Activated T-helper 9 cell treated with anti-CD3 and anti-CD28 coated beads, Interleukin-2, amount 50 U/mL, for 16 hours (primary cell): ENCODE measurements at regions not wholly inside any gene's neighbourhood (a gene's known extent, or its start where the extent isn't known, plus 50 kb on each side); places are given as distances from the start of the nearest gene placed in this dataset.
"Not testable (repeated sequence)": the region's sequence is repeated elsewhere in the genome, so short reads cannot be mapped to it uniquely, and the experiment has no call there.

ENCODE experiments used
- DNase-seq: peaks from one replicate; pipeline ENCODE4 v3.0.0-alpha.2; 2020; ENCODE audit warnings: low read depth

DNA sequence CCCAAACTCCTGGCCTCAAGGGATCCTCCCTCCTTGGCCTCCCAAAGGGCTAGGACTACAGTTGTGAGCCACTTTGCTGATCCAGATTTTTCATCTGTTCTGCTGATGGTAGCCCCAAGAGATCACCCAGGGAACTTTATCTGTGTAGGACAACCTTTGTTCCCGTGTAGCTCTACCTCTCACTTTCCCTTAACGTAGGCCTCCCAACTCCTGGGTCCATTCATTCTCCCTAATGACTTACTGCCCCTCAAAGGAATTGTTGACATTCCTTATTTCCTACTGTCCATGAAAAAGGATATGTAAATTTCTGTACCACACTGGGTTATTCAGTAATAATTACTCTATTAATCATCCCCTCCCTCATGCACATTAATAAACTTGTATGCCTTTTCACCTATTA, 51.0 kb upstream of the PHF24 start:
- DNase-seq = no peak

DNA sequence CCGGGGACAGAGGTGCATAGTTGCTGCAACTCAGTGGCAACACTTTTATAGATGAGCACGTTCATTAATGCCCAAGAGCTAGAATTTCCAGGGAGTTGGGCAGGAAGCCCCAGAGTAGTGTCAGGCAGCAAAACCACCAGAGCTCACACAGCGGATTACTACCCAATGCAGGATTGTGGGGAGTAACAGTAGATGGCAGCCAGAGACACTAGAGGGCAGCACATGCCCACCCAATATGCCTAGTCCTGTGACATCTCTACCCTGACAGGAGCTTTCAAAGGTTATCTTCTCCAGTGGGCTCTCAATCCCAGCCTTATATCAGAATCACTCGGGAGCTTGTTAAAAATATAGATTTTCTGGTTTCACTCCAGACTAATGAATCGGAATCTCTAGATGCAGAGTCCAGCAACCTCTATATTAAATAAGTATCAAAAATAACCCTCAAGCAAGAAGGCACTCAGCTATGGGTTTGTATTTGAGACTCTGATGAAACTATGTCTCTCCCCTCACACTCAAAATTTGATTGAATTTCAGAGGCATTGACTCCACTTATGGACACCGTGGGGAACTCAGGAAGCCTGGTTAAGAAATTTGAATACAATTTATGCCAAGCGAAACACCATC, 58.4 kb upstream of the PHF24 start:
- DNase-seq = peak; percentile 61

DNA sequence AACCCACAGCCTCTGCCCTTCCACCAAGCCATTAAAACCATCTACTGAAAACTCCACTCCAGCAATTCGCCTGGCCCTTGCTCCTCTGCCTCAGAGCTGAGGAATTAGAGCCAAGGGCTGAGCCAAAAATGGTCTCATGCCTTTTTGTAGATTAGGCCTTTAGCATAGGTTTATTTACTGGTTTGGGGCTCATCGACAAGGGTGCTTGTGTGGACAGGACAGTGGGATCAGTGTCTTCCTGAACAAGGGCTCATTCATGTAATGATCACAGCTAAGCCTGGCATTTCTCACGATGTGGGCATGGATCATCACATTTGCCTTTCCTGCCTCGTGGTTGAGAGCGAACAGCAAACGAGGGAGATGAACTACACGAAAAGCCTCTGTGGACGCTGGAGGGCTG, 59.2 kb upstream of the PHF24 start:
- no peak for DNase-seq

DNA sequence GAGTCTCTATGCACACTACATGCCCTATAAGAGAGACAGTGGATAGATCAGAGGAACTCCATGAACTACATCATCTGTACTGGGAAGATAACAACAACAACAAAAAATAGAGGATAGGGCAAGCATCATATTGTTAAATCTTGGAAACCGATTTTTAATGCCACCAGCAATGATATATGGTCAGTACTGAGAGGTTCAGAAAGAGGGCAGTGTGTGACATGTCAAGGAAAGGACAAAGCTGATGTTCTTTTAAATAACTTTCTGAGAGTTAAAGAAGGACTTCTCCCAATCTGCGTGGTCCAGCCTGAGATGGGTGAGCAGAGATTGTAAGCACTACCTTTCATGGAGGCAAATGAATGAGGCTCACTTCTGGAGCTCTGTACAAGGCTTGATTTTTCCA, 62.0 kb upstream of the PHF24 start:
- DNase-seq = no peak

DNA sequence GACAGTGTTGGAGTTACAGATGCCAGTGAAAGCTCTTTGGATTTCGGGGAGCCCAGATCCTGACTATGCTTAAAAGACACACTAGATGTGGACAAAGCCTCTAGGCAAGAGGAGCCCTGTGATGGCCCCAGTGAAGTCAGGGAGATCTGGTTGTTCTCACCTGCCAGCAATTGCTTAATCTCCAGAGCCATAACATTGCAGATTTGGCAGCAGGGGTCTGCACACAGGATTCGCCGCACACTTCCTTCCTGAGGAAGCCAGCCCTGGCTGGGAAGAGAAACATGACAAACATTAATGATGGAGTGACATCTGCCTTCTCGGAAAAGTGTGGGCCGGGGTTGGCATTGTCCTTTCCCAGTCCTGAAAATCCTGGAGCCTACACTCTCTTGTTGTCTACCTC, 65.2 kb upstream of the PHF24 start:
- DNase-seq = no peak

DNA sequence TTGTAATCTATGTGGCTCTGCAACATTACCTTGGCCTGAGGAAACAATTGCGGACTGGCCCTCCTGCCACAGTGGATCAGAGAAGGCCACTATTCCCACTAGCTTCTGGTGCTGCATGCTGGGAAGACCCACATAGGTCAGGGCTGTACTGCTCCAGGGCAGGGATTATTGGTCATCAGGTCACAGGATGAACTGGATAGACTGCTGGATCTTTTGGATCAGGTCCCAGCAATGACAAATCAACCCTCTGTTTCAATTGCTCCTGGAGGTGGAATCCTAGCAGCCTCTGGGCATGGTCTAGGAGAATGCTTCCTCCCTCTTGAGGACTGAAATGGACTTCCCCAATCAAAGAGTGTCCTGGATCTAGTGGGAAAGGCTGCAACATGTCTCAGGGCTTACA, 66.7 kb upstream of the PHF24 start:
- no peak for DNase-seq

DNA sequence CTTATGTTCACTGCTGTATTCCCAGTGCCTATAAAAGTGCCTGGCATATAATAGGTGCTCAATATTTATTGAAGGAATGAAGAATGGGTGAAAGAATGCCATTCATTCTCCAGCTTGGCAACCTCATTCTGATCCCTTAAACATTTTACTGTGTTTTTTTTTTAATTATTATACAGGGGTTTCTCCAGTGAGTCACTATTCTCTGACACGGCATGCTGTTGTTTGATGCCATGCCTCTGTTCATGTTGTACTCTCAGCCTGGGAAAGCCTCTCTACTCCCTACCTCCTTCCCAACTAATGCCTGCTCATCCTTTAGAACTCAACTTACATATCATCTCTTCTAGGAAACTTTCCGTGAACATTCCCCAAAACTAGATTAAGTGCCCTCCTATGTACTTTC, 70.2 kb upstream of the PHF24 start:
- DNase-seq = no peak

DNA sequence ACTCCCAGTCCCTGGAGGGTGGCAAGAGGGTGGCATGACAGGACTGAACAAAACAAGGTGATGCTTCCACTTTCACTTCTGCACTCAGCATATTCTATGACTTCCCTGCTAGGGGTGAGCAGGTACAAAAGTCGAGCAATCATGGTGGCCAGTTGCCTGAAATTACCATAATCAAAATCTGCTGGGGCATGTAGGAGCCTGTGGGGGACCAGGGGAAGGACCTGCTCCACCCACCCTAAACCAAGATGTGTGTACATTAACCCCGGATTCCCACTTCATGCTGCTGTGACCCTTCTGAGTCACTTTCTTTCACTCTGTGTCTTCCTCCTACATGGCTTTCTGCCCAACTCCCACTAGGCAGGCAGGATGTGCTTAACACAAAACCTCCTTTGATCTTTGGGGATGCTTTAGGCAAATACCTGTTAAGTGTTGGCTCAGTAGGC, 73.3 kb upstream of the PHF24 start:
- DNase-seq = peak; percentile 5

DNA sequence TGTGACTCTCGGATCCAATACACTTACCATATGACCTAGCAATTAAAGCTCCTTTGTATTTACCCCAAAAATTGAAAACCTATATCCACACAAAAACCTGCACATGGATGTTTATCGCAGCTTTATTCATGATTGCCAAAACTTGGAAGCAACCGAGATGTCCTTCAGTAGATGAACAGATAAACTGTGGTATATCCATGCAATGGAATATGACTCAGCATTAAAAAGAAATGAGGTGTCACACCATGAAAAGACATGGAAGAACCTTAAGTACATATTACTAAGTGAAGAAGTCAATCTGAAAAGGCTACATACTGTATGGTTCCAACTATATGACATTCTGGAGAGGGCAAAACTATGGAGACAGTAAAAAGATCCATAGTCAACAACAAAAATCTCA, 82.0 kb upstream of the PHF24 start:
- DNase-seq = no peak

DNA sequence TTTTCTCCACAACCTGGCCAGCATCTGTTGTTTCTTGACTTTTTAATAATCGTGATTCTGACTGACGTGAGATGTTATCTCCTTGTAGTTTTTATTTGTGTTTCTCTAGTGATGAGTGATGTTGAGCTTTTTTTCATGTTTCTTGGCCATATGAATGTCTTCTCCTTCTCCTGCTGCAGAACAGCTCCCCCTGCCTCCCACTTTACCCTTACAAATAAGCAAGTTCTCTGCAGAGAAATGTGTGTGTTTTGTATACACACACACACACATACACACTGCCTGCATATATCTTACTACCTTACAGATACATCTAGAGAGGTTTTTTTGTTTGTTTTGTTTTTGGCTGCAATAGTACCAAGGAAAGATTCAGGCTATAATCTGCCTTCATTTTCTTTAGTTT, 88.7 kb upstream of the PHF24 start:
- DNase-seq = no peak

DNA sequence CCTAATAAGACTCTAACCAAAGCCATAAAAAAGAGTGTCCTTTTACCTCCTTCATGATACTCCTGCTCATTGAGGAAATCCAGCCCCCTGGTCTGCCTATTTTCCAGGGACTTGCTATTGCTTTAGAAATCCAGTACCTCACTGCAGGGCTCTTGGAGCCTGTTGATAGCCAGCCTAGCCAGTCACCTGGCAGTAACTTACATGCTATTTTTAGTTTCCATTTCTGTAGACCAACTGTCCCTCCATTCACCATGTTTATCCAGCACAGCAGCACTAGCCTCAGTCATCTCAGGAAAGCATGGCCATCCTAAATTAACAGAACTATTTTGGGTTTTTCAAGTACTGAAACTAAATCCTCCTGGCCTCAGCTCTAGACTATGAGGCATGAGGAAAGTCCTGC, 91.5 kb upstream of the PHF24 start:
- no peak for DNase-seq

DNA sequence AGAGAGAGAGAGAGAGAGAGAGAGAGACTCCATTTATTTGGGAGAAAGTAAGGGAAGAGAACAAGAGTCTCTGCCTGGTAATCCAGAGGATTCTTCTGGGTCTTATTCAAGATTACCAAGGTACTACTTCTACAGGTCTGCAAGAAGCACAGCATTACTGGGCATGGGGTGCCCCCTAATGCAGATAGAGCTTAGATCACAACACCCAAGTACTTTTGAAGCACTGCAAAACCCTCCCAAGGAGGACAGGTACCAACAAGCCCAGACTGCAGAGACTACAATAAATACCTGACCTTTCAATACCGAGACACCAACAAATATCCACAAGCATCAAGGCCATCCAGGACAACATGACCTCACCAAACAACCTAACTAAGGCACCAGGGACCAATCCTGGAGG, 94.7 kb upstream of the PHF24 start:
- no peak for DNase-seq

DNA sequence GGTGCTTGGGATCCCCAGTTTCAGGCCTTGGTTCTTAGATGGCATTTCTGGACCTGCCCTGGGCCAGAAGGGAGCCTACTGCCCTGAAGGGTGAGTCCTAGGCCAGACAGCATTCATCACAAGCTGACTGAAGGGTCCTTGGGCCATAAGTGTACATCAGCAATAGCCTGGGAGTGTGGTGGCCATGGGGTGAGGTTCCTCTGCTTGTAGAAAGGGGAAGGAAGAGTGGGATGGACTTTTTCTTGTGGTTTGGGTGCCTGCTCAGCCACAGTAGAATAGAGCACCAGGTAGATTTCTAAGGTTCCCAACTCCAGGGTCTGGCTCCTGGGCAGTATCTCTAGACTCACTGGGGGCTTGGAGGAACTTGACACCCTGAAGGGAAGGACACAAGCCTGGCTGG, 95.2 kb upstream of the PHF24 start:
- no peak for DNase-seq

DNA sequence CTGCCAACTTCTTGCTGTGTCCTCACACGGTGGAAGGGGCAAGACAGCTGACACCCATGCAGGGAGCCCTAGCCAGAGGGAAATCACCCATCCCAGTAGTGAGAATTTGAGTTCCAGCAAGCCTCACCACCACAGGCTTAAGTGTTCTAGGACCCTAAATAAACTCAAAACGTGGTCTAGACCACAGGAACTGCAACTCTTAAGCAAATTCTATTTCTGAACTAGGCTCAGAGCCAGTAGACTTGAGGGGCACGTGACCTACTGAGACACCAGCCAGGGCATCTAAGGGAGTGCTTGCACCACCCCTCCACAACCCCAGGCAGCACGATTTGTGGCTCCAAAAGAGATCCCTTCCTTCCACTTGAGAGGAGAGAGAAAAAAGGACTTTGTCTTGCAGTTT, 96.0 kb upstream of the PHF24 start:
- no peak for DNase-seq

DNA sequence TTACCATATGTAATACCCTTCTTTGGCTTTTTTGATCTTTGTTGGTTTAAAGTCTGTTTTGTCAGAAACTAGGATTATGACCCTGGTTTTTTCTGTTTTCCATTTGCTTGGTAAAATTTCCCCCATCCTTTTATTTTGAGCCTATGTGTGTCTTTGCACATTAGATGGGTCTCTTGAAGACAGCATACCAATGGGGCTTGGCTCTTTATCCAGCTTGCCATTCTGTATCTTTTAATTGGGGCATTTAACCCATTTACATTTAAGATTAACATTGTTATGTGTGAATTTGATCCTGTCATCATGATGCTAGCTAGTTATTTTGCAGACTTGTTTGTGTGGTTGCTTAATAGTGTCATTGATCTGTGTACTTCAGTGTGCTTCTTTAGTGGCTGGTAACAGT, 103.1 kb upstream of the PHF24 start:
- not testable (repeated sequence) for DNase-seq

DNA sequence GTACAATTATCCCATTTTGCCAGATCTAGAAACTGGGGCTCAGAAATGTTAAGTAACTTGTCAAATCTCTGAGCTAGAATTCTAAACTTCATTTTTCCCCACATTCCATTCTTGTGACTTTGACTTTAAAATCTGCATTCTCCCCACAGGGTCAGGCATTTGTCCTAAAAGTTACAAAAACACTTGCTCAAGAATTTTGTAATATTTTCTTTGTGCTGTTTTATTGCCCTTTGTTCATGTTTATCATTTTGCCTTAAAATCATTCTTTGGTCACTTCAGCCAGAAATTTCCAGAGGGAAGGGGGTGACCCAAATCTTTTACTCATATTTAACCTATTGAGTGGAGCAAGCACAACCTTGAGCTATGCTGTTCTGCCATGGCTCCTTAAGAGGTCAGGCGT, 120.1 kb upstream of the CCL21 start:
- no peak for DNase-seq

DNA sequence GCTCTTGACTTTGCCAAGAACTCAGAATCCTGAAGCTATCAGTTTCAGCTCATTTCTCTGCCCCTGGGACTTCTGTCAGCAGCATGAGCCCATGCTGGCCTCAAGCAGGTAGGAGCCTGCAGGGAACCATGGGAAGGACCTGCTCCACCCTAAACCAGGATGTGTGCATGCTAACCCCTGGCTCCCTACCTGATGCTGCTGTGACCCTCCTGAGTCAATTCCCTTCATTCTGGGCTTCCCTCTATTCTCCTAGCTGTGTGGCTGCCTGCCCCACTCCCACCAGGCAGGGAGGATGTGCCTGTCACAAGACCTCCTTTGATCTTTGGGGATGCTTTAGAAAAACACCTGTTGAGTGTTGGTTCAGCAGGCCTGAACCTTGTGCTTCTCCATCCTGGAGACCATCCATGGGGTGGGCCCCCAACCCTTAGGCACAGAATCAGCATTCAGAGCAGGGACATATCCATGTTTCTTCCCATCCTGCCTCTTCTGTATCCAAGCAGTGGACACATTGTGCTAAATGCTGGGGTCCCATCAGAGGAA, 117.1 kb upstream of the CCL21 start:
- DNase-seq = no peak

DNA sequence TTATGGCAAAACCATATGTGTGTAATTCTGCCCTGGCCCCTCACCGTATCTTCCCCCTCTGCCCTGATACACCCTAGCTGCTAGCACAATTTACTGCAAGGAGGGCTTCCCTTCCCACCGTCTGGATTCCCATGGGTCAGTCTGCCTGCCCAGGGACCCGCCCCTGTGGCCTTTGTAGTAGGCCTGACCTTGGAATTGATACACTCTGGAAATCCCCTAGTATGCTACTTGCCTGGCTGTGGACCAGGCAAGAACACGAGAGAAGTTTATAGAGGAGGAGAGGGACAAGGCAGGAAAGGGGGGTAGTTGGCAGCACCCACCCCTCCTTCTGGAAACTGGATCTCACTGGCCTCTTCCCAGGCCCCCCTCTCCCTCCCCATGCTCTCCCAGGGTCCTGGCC, 115.8 kb upstream of the CCL21 start:
- DNase-seq = no peak

DNA sequence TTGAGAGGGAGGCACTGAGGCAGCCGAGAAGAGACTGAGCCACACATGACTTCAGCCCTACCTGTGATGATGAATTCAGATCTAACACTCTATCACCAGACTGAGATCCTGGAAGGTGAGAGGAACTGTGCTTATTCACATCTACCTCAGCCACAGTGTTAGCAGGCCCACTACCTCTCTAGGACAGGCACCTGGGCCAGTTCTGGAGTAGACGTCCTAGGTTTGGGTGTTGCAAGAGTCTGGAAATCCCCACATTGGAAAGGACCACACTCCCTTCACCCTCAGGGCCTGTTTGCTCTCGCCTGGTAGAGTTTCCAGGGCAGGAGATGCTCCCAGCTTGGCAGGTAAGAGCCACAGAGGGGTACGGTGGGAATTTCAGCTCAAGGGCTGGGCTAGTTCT, 113.8 kb upstream of the CCL21 start:
- no peak for DNase-seq

DNA sequence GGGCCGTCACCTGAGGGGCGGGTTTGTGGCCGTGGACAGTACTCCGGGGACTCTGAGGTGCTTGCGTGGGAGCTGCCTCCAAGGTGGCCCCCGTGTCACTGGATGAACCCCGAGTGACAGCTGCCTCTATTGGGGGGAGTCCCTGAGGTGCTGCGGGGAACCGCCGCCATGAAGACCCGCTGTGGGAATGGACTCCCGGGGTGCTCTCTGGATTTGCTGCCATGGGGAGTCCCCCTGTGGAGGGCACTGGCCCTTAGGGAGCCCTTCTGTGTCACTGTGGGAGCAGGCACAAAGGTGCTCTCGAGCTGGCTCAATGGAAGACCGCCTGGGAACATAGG, 100.2 kb upstream of the CCL21 start:
- DNase-seq = no peak

DNA sequence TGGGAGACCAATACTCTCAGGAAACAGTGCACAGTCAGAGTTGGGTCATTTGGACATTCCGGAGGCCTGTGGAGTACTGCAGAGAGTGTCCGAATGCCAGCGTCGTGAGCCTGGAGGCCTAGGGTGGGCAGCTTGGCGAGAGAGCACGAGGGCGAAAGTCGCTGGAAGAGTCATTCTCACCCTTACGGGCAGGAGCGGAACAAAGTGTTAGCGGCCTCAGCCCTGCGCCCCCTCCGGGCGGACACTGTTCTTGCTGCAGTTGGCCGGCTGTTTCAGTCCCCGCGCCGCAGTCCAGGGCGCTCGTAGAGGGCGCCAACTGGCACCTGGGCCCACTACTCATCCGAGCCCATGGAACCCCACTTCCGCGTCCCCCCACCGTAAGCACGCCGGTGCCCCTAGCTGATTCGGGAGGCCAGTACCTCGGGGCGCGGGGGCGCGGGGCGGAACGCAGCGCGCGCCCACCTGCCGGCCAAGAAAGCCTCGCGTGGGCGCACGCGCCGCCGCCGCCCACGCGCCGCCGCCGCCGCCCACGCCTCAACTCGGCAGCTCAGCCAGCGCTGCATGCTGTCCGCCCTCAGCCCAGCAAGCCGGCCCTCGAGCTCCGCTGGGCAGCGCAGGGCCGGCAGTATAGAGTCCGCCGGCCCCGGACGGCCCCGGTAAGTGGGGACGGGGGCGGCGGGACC, 99.7 kb upstream of the CCL21 start:
- no peak for DNase-seq

DNA sequence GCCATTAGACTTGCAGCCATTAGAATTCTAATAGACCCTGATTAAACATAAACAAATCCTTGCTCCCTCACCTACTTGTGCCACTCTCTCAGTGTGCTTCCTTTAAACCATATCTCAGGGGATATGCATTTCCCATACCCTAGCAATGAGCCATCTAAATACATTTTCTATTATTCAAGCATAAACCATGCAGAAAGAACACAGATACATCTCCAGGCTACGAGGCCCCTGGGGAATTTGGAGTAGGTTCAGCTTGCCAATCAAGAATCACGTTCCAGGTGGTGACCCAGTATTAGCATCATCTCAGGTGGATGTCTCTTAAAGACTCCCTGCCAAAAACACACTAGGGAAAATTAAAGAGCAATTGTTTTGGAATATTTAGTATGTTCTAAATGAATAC, 93.0 kb upstream of the CCL21 start:
- no peak for DNase-seq

DNA sequence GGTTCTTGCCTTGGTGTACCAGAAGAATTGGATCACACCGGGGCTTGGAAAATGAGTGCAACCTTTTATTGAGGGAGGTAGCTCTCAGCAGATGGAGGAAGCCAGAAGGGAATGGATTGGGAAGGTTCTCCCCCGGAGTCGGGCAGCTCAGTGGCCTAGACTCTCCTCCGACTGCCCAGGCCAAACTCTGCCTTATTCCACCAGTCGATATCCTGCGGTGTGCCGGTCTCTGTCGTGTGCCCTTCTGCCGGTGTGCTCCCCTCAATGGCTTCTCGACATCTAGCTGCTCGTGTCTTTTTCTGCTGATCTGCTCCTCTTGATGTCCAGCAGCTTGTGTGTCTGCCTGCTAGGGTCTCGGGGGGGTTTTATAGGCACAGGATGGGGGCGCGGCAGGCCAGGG, 87.4 kb upstream of the CCL21 start:
- no peak for DNase-seq

DNA sequence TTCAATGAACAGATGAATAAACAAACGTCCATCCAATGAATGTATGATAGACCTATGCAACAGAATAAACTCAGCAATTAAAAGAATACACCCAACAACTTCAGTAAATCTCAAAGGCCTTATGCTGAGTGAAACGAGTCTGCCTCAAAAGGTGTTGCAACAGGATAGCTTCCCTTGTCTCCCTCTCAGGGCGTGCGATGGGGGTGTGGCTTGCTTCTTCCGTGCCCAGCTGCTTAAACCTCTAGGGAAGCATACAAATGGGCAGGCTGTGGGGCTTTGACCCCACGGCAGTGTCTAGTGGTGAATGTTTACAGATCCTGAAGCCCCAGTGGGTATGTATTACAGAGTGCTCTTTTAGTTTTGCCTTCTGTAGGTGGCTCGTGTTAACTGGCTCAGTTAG, 87.0 kb upstream of the CCL21 start:
- DNase-seq = no peak
